ENCODE measurements at regions not wholly inside any gene's neighbourhood (a gene's known extent, or its start where the extent isn't known, plus 50 kb on each side); places are given as distances from the start of the nearest gene placed in this dataset.

- no peak for TF ChIP-seq BACH1 (IDR thresholded peaks at IDR 0.05; ENCODE audit: low read length)
- no peak for TF ChIP-seq EGR1 (IDR thresholded peaks at IDR 0.05; ENCODE audit: borderline replicate concordance, low read depth, low read length)
- no peak for TF ChIP-seq CTCF (IDR thresholded peaks at IDR 0.05; ENCODE audit: control extremely low read depth in 1 of 3, insufficient read depth in 1 of 3, low read depth in 1 of 3, low read length in 3 of 3)
- no peak for TF ChIP-seq TAF1 (IDR thresholded peaks at IDR 0.05; ENCODE audit: low read depth, low read length)
- no peak for TF ChIP-seq EZH2 (IDR thresholded peaks at IDR 0.05; ENCODE audit: low read depth, low read length, severe bottlenecking)
- no peak for TF ChIP-seq POLR2A (IDR thresholded peaks at IDR 0.05; ENCODE audit: control extremely low read depth in 1 of 2, low read depth in 2 of 2, low read length in 2 of 2)
- TF ChIP-seq TBP (IDR thresholded peaks at IDR 0.05; ENCODE audit: low read depth, low read length) = no peak
- TF ChIP-seq NANOG (IDR thresholded peaks at IDR 0.05; ENCODE audit: insufficient read depth, low read depth, low read length, poor library complexity, severe bottlenecking) = no peak
- no peak for TF ChIP-seq MAX (IDR thresholded peaks at IDR 0.05)
Observed at GRCh38 chrX:107396783-107397182, 52.7 kb upstream of the FRMPD3 start.

All from H1 (cell line).